GM12891 (cell line): ENCODE measurements at regions not wholly inside any gene's neighbourhood (a gene's known extent, or its start where the extent isn't known, plus 50 kb on each side); places are given as distances from the start of the nearest gene placed in this dataset.

Experiments used
- PAX5 ChIP-seq: IDR thresholded peaks from 2 replicates; pipeline ENCODE4 v1.6.1; 2011; ENCODE audit warnings: low read length, moderate library complexity, mild to moderate bottlenecking; ENCODE audit not compliant: insufficient read depth, severe bottlenecking
- POLR2A ChIP-seq: IDR thresholded peaks from 2 replicates; pipeline ENCODE4 v1.6.1; 2011; ENCODE audit warnings: low read depth, low read length, control low read depth
- POLR2AphosphoS5 ChIP-seq: IDR thresholded peaks from 2 replicates; pipeline ENCODE4 v1.6.1; 2011; ENCODE audit warnings: low read depth, low read length, control low read depth
- POU2F2 ChIP-seq: IDR thresholded peaks from 2 replicates; pipeline ENCODE4 v1.6.1; 2011; ENCODE audit warnings: low read depth, mild to moderate bottlenecking, control low read depth, low read length, moderate library complexity
- SPI1 ChIP-seq: IDR thresholded peaks from 2 replicates; pipeline ENCODE4 v1.6.1; 2011; ENCODE audit warnings: low read depth, low read length, control low read depth
- TAF1 ChIP-seq: IDR thresholded peaks from 2 replicates; pipeline ENCODE4 v1.6.1; 2011; ENCODE audit warnings: low read depth, low read length, control low read depth

GRCh38 chr3:103184772-103185171 is 750.0 kb downstream of the ZPLD1 start:
- TF ChIP-seq POLR2A: no peak
- TF ChIP-seq POLR2AphosphoS5: no peak
- no peak for TF ChIP-seq POU2F2
- no peak for TF ChIP-seq SPI1
- no peak for TF ChIP-seq PAX5
- no peak for TF ChIP-seq TAF1
